HepG2 (cell line): ENCODE measurements at regions not wholly inside any gene's neighbourhood (a gene's known extent, or its start where the extent isn't known, plus 50 kb on each side); places are given as distances from the start of the nearest gene placed in this dataset.

Source experiments
- ATAC-seq: fragments of 200-7000 bp; cut with Tn5 transposase; 3 replicates; pipeline ENCODE4 v1.9.1; 2020; ENCODE audit warnings: mild to moderate bottlenecking, moderate library complexity
- BruUV-seq: library from RNA; stranded (reverse); fragments of 400-500 nt; replicated peaks from 2 replicates; lab custom pipeline; 2021; lab: Mats Ljungman, UMichigan
- CTCF ChIA-PET: fragments of 300-600 bp; formaldehyde crosslinking; extraction: SDS; loops from one replicate; lab custom pipeline; 2021; ENCODE audit warnings: low total read pairs, inconsistent platforms, low intra/inter-chr PET ratio; lab: Yijun Ruan, JAX
- POLR2A ChIA-PET: fragments of 350-600 bp; sonication (Branson Sonifier 250); formaldehyde crosslinking; loops from one replicate; lab custom pipeline; 2020; ENCODE audit warnings: antibody characterized with exemption, inconsistent platforms; lab: Yijun Ruan, JAX
- DNase-seq: peaks from one replicate; pipeline ENCODE4 v3.0.0-alpha.2; 2015; ENCODE audit warnings: low spot score
- FAIRE-seq: peaks from 3 replicates; lab custom pipeline; 2011; peaks lifted over from hg19 to GRCh38; lab: Jason Lieb, UNC
- H2AFZ ChIP-seq: one replicate; pipeline ENCODE4 v1.6.1; 2011; ENCODE audit warnings: low read length, inconsistent platforms
- H3K27ac ChIP-seq: fragments of 300-600 bp; 3 replicates; pipeline ENCODE4 v1.8.0; 2011; ENCODE audit warnings: mixed run types, mild to moderate bottlenecking, mixed read lengths, low read length, inconsistent platforms; ENCODE audit not compliant: insufficient read depth; ENCODE audit errors: extremely low read length
- H3K27me3 ChIP-seq, 2 experiments: fragments of 200-600 bp in 1 of 2; 2 replicates in 1 of 2; 3 replicates in 1 of 2; pipeline versions ENCODE4 v1.6.0 to v1.8.0; 2011; ENCODE audit warnings: low read length in 2 of 2, mild to moderate bottlenecking in 2 of 2, moderate library complexity in 2 of 2, inconsistent platforms in 1 of 2; ENCODE audit not compliant: insufficient read depth in 2 of 2, control insufficient read depth in 1 of 2
- H3K36me3 ChIP-seq, 2 experiments: fragments of 200-600 bp in 1 of 2; replicated peaks in 1 of 2; 2 replicates in 1 of 2; 3 replicates in 1 of 2; pipeline versions ENCODE4 v1.5.1 to v1.8.0; 2011; ENCODE audit warnings: low read length in 2 of 2, inconsistent platforms in 1 of 2; ENCODE audit not compliant: insufficient read depth in 2 of 2, control insufficient read depth in 1 of 2
- H3K4me1 ChIP-seq: 2 replicates; pipeline ENCODE4 v1.5.1; 2012; ENCODE audit warnings: low read length, inconsistent platforms; ENCODE audit not compliant: insufficient read depth
- H3K4me2 ChIP-seq: 2 replicates; pipeline ENCODE4 v1.6.0; 2011; ENCODE audit warnings: low read depth, low read length, inconsistent platforms
- H3K4me3 ChIP-seq, 3 experiments: fragments of 200-600 bp in 1 of 3; sonication (generic), shearing (Covaris generic) in 1 of 3; replicated peaks in 1 of 3; 2 replicates each; pipeline ENCODE4 v1.5.1; 2011 to 2016; ENCODE audit warnings: low read length in 3 of 3, inconsistent platforms in 2 of 3, low read depth in 2 of 3, mild to moderate bottlenecking in 2 of 3, control low read depth in 1 of 3, mixed read lengths in 1 of 3; ENCODE audit not compliant: insufficient read depth in 1 of 3
- H3K79me2 ChIP-seq: one replicate; pipeline ENCODE4 v1.6.1; 2011; ENCODE audit warnings: low read length, inconsistent platforms; ENCODE audit not compliant: insufficient read depth
- H3K9ac ChIP-seq: 2 replicates; pipeline ENCODE4 v1.6.0; 2011; ENCODE audit warnings: mild to moderate bottlenecking, low read depth, low read length, inconsistent platforms; ENCODE audit not compliant: insufficient read depth
- H3K9me3 ChIP-seq: 2 replicates; pipeline ENCODE4 v1.5.1; 2012; ENCODE audit warnings: mild to moderate bottlenecking, low read length
- H4K20me1 ChIP-seq: 2 replicates; pipeline ENCODE4 v1.6.0; 2011; ENCODE audit warnings: inconsistent platforms, mild to moderate bottlenecking, low read length, moderate library complexity; ENCODE audit not compliant: insufficient read depth
- CBX5 ChIP-seq: sonication (generic); formaldehyde crosslinking; IDR thresholded peaks from 2 replicates; pipeline ENCODE4 v1.4.0; 2020; ENCODE audit warnings: missing genetic modification reagents, borderline replicate concordance
- CEBPB ChIP-seq: IDR thresholded peaks from 2 replicates; pipeline ENCODE4 v1.6.1; 2011; ENCODE audit warnings: low read depth, low read length, improper control_type of control experiment, borderline replicate concordance
- CEBPG ChIP-seq: IDR thresholded peaks from 2 replicates; pipeline ENCODE4 v1.6.1; 2016
- CREM ChIP-seq, 2 experiments: sonication (generic) in 1 of 2; formaldehyde crosslinking in 1 of 2; IDR thresholded peaks; 2 replicates each; pipeline versions ENCODE4 v1.4.0 to v1.6.1; 2016 to 2020; ENCODE audit warnings: antibody characterized with exemption in 1 of 2, mild to moderate bottlenecking in 1 of 2, missing genetic modification reagents in 1 of 2
- DPF2 ChIP-seq: sonication (generic); formaldehyde crosslinking; IDR thresholded peaks from 2 replicates; pipeline ENCODE4 v1.4.0; 2020; ENCODE audit warnings: mild to moderate bottlenecking, low read depth, missing genetic modification reagents, borderline replicate concordance
- ELF1 ChIP-seq: sonication (generic); formaldehyde crosslinking; IDR thresholded peaks from 2 replicates; pipeline ENCODE4 v1.4.0; 2020; ENCODE audit warnings: missing genetic modification reagents
- FOXA1 ChIP-seq, 2 experiments: fragments of 450-650 bp in 1 of 2; sonication (generic) in 1 of 2; formaldehyde crosslinking in 1 of 2; IDR thresholded peaks; 2 replicates each; pipeline versions ENCODE4 v1.4.0 to v1.6.1; 2016 to 2020; ENCODE audit warnings: missing genetic modification reagents in 1 of 2
- FOXO1 ChIP-seq: sonication (generic); formaldehyde crosslinking; IDR thresholded peaks from 2 replicates; pipeline ENCODE4 v1.4.0; 2020; ENCODE audit warnings: missing genetic modification reagents
- GATAD2A ChIP-seq: IDR thresholded peaks from 2 replicates; pipeline ENCODE4 v1.6.1; 2016
- HNF4A ChIP-seq: sonication (generic); formaldehyde crosslinking; IDR thresholded peaks from 2 replicates; pipeline ENCODE4 v1.4.0; 2020; ENCODE audit warnings: missing genetic modification reagents
- LCORL ChIP-seq, 2 experiments: fragments of 450-650 bp in 1 of 2; sonication (generic) in 1 of 2; formaldehyde crosslinking in 1 of 2; IDR thresholded peaks; 2 replicates each; pipeline versions ENCODE4 v1.5.0 to v1.6.1; 2017 to 2020; ENCODE audit warnings: antibody characterized with exemption in 1 of 2, missing genetic modification reagents in 1 of 2
- NFIC ChIP-seq: IDR thresholded peaks from 2 replicates; pipeline ENCODE4 v1.6.1; 2012; ENCODE audit warnings: mild to moderate bottlenecking, low read length, inconsistent platforms
- REL ChIP-seq: sonication (generic); formaldehyde crosslinking; conservative IDR thresholded peaks from 2 replicates; pipeline ENCODE4 v1.8.0; 2022; ENCODE audit warnings: mild to moderate bottlenecking, missing genetic modification reagents, moderate library complexity
- SAFB2 ChIP-seq: sonication (generic); formaldehyde crosslinking; IDR thresholded peaks from 2 replicates; pipeline ENCODE4 v1.5.1; 2020; ENCODE audit warnings: missing genetic modification reagents, low read depth, mild to moderate bottlenecking, borderline replicate concordance
- SKI ChIP-seq: fragments of 450-650 bp; IDR thresholded peaks from one replicate; pipeline ENCODE4 v1.6.1; 2018; ENCODE audit warnings: mild to moderate bottlenecking; ENCODE audit not compliant: partially characterized antibody
- SOX13 ChIP-seq, 3 experiments: fragments of 450-650 bp in 1 of 3; sonication (generic) in 1 of 3; formaldehyde crosslinking in 1 of 3; IDR thresholded peaks in 2 of 3; conservative IDR thresholded peaks in 1 of 3; 2 replicates each; pipeline versions ENCODE4 v1.5.0 to v1.6.1; 2016 to 2020; ENCODE audit warnings: antibody characterized with exemption in 1 of 3, mild to moderate bottlenecking in 1 of 3, missing compliant biosample characterization in 1 of 3, missing genetic modification reagents in 1 of 3, moderate library complexity in 1 of 3
- SOX5 ChIP-seq: IDR thresholded peaks from 2 replicates; pipeline ENCODE4 v1.6.1; 2016; ENCODE audit warnings: borderline replicate concordance
- SOX6 ChIP-seq, 2 experiments: fragments of 450-650 bp in 1 of 2; sonication (generic) in 1 of 2; formaldehyde crosslinking in 1 of 2; IDR thresholded peaks; 2 replicates each; pipeline versions ENCODE4 v1.4.0 to v1.6.1; 2017 to 2020; ENCODE audit warnings: antibody characterized with exemption in 1 of 2, mild to moderate bottlenecking in 1 of 2, missing genetic modification reagents in 1 of 2
- ZMYM4 ChIP-seq: sonication (generic); formaldehyde crosslinking; IDR thresholded peaks from 2 replicates; pipeline ENCODE4 v1.8.1; 2023; ENCODE audit warnings: mild to moderate bottlenecking, missing genetic modification reagents
- ZNF879 ChIP-seq: sonication (generic); formaldehyde crosslinking; IDR thresholded peaks from 2 replicates; pipeline ENCODE4 v1.8.1; 2023; ENCODE audit warnings: missing genetic modification reagents
- WGBS: methylation state at CpG from one replicate; pipeline ENCODE4 v1.1.6; 2017; ENCODE audit warnings: low lambda C conversion rate; 5-methylcytosine and 5-hydroxymethylcytosine counted together
- in situ Hi-C: cut with HindIII; loops from 2 replicates; pipeline ENCODE4 v1.10.0; 2017; ENCODE audit warnings: low pct_unique_long_range_greater_than_20kb; ENCODE audit not compliant: extremely low pct_ligation_motif_present
- intact Hi-C: fragments of 100-400 bp; cut with micrococcal nuclease; formaldehyde crosslinking; loops from one replicate; pipeline ENCODE4 v1.10.0; 2022; ENCODE audit not compliant: unreplicated experiment
- TF ChIP-seq, protein P1 (sequence below): sonication (generic); formaldehyde crosslinking; IDR thresholded peaks from 2 replicates; pipeline ENCODE4 v1.4.0; 2020; ENCODE audit warnings: missing genetic modification reagents, mild to moderate bottlenecking, borderline replicate concordance
- TF ChIP-seq, protein P2 (sequence below): sonication (generic); formaldehyde crosslinking; IDR thresholded peaks from 2 replicates; pipeline ENCODE4 v1.8.0; 2022; ENCODE audit warnings: mild to moderate bottlenecking, missing genetic modification reagents, moderate library complexity
- TF ChIP-seq, protein P3 (sequence below): sonication (generic); IDR thresholded peaks from 2 replicates; pipeline ENCODE4 v1.6.1; 2016; ENCODE audit warnings: low read depth, borderline replicate concordance

DNA sequence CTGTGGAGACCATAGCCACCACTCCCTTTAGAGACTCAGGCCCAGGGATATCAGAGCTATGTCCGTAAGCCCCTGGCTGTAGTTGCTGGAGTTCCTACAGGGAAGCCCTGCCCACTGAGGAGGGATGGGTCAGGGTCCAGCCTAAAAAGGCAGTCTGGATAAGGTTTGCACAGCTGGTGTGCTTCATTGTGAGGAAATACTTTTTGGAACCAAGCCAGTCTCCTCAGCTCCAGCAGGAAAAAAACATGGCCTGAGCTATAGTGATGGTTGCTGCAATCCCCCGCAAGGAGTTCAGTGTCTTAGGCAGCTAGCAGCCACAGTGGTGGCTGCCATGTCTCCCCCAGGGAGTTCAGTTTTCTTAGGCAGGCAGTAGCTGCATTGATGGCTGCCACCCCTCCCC is 52.6 kb upstream of the CYP2C8 start:
- intact Hi-C loops (no loop called here), in situ Hi-C loops (no loop called here)
- BruUV-seq, result no TSS peak
- Histone ChIP-seq H4K20me1 (no peaks in the 10 kb centered on the region), H3K4me3 (no peak overlapping the region), H3K9ac (no peak overlapping the region), H3K36me3 (no peaks in the 10 kb centered on the region), H3K9me3 (no peaks in the 10 kb centered on the region), H3K27me3 (no peaks in the 10 kb centered on the region), H2AFZ (no peak overlapping the region), H3K4me1 (peaks cover 34% of the 10 kb centered on the region), H3K27ac (no peak overlapping the region), H3K4me2 (peak overlapping the region; percentile 45), H3K79me2 (no peaks in the 10 kb centered on the region)
- DNase-seq (peak; percentile 74), FAIRE-seq (peak; percentile 93), ATAC-seq (peak; percentile 97)
- ChIA-PET CTCF (no interaction called here), POLR2A (no interaction called here)
- WGBS, result 0% methylated on average over 1 of the region's 2 CpGs
- TF ChIP-seq ZNF879 (no peak), CREM (IDR thresholded peaks at IDR 0.05) (no peak), CREM (CRISPR knock-in tag; IDR thresholded peaks at IDR 0.05) (no peak), SOX5 (CRISPR knock-in tag) (0 out of 2 replicates have a peak, but pooled peaks have one; percentile 10), FOXA1 (IDR thresholded peaks at IDR 0.05) (no peak), FOXA1 (CRISPR knock-in tag; IDR thresholded peaks at IDR 0.05) (0 out of 2 replicates have a peak, but pooled peaks have one; percentile 22), CEBPG (CRISPR knock-in tag) (peak; percentile 37; the same call in 1 of the 2 replicates), CBX5 (CRISPR knock-in tag) (no peak), HNF4A (CRISPR knock-in tag) (peak; percentile 73), FOXO1 (CRISPR knock-in tag) (no peak), CEBPB (peak; percentile 53; the same call in 1 of the 2 replicates), LCORL (IDR thresholded peaks at IDR 0.05) (no peak), LCORL (CRISPR knock-in tag; IDR thresholded peaks at IDR 0.05) (0 out of 2 replicates have a peak, but pooled peaks have one; percentile 51), SKI (peak; percentile 22), DPF2 (CRISPR knock-in tag) (no peak), REL (CRISPR knock-in tag) (no peak), ZMYM4 (CRISPR knock-in tag) (peak; percentile 62), SAFB2 (no peak), SOX13 (IDR thresholded peaks at IDR 0.05) (no peak), SOX13 (CRISPR knock-in tag; conservative IDR thresholded peaks at IDR 0.05 in 1 of 2, IDR thresholded peaks at IDR 0.05 in 1 of 2) (peak in 1 of 2 experiments; percentile 53; a peak in 2 of 4 replicates), ELF1 (CRISPR knock-in tag) (no peak), NFIC (peak; percentile 38; the same call in 1 of the 2 replicates), GATAD2A (CRISPR knock-in tag) (0 out of 2 replicates have a peak, but pooled peaks have one; percentile 40), SOX6 (IDR thresholded peaks at IDR 0.05) (no peak), SOX6 (CRISPR knock-in tag; IDR thresholded peaks at IDR 0.05) (peak; percentile 49; the same call in 1 of the 2 replicates)
- TF ChIP-seq, protein P1, sequence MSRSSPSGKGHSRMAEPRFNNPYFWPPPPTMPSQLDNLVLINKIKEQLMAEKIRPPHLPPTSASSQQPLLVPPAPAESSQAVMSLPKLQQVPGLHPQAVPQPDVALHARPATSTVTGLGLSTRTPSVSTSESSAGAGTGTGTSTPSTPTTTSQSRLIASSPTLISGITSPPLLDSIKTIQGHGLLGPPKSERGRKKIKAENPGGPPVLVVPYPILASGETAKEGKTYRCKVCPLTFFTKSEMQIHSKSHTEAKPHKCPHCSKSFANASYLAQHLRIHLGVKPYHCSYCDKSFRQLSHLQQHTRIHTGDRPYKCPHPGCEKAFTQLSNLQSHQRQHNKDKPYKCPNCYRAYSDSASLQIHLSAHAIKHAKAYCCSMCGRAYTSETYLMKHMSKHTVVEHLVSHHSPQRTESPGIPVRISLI (CRISPR knock-in tag), result peak; percentile 57; the same call in 1 of the 2 replicates
- TF ChIP-seq, protein P2, sequence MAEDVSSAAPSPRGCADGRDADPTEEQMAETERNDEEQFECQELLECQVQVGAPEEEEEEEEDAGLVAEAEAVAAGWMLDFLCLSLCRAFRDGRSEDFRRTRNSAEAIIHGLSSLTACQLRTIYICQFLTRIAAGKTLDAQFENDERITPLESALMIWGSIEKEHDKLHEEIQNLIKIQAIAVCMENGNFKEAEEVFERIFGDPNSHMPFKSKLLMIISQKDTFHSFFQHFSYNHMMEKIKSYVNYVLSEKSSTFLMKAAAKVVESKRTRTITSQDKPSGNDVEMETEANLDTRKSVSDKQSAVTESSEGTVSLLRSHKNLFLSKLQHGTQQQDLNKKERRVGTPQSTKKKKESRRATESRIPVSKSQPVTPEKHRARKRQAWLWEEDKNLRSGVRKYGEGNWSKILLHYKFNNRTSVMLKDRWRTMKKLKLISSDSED (CRISPR knock-in tag), result no peak
- TF ChIP-seq, protein P3, sequence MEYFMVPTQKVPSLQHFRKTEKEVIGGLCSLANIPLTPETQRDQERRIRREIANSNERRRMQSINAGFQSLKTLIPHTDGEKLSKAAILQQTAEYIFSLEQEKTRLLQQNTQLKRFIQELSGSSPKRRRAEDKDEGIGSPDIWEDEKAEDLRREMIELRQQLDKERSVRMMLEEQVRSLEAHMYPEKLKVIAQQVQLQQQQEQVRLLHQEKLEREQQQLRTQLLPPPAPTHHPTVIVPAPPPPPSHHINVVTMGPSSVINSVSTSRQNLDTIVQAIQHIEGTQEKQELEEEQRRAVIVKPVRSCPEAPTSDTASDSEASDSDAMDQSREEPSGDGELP, result peak; percentile 91
